OCI-LY7 (cell line): ENCODE measurements at regions not wholly inside any gene's neighbourhood (a gene's known extent, or its start where the extent isn't known, plus 50 kb on each side); places are given as distances from the start of the nearest gene placed in this dataset.

ENCODE experiments used
- EZH2phosphoT487 ChIP-seq: fragments of 200-600 bp; sonication (generic); IDR thresholded peaks from 2 replicates; pipeline ENCODE4 v1.6.1; 2018; ENCODE audit warnings: low read depth, borderline replicate concordance, mild to moderate bottlenecking, mixed run types, antibody characterized with exemption, low read length, moderate library complexity, mixed read lengths
- TF ChIP-seq, protein P1 (sequence below): fragments of 200-600 bp; sonication (generic); conservative IDR thresholded peaks from 2 replicates; pipeline ENCODE4 v1.5.1; 2014; ENCODE audit warnings: mild to moderate bottlenecking, antibody characterized with exemption, low read length, moderate library complexity, mixed read lengths

DNA sequence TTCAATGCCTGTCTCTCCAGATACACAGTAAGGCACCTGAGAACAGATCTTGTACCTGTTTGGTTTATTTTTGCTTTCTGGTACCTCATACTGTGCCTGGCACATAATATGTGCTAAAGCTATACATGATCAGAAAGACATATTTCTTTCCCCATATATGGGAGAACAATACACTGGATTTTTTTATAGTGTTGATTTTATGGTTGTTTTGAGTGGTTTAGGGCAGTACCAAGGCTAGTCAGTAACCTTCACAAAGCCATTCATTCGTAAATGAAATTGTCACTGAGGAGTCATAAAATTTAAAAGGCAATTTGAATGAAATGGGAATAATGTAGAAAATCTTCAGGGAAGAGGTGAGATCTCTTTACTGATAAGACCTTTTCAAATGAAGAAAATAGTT, 810.2 kb downstream of the TUSC7 start:
- TF ChIP-seq, protein P1, sequence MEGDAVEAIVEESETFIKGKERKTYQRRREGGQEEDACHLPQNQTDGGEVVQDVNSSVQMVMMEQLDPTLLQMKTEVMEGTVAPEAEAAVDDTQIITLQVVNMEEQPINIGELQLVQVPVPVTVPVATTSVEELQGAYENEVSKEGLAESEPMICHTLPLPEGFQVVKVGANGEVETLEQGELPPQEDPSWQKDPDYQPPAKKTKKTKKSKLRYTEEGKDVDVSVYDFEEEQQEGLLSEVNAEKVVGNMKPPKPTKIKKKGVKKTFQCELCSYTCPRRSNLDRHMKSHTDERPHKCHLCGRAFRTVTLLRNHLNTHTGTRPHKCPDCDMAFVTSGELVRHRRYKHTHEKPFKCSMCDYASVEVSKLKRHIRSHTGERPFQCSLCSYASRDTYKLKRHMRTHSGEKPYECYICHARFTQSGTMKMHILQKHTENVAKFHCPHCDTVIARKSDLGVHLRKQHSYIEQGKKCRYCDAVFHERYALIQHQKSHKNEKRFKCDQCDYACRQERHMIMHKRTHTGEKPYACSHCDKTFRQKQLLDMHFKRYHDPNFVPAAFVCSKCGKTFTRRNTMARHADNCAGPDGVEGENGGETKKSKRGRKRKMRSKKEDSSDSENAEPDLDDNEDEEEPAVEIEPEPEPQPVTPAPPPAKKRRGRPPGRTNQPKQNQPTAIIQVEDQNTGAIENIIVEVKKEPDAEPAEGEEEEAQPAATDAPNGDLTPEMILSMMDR = no peak
- no peak for TF ChIP-seq EZH2phosphoT487
